Fibroblast of lung (primary cell): ENCODE measurements at regions not wholly inside any gene's neighbourhood (a gene's known extent, or its start where the extent isn't known, plus 50 kb on each side); places are given as distances from the start of the nearest gene placed in this dataset.
A peak's percentile ranks its signal among the peaks of the same experiment; 100 is the strongest.

Source experiments
- DNase-seq, 2 donors: peaks; one replicate each; pipeline versions ENCODE4 v3.0.0 to v3.0.0-alpha.2; 2010; ENCODE audit warnings: low read depth in 2 of 2
- H2AFZ ChIP-seq: 2 replicates; pipeline ENCODE4 v1.5.1; 2012; ENCODE audit warnings: low read length, control low read depth, inconsistent platforms
- H3K27ac ChIP-seq: 2 replicates; pipeline ENCODE4 v1.5.1; 2011; ENCODE audit warnings: low read length, control low read depth; ENCODE audit not compliant: insufficient read depth
- H3K27me3 ChIP-seq: 2 replicates; pipeline ENCODE4 v1.5.1; 2011; ENCODE audit warnings: mild to moderate bottlenecking, low read length; ENCODE audit not compliant: control insufficient read depth, insufficient read depth
- H3K36me3 ChIP-seq: 2 replicates; pipeline ENCODE4 v1.5.1; 2011; ENCODE audit warnings: low read length; ENCODE audit not compliant: control insufficient read depth, insufficient read depth
- H3K4me1 ChIP-seq: 2 replicates; pipeline ENCODE4 v1.5.1; 2011; ENCODE audit warnings: low read length; ENCODE audit not compliant: control insufficient read depth, insufficient read depth; ENCODE audit errors: extremely low read depth
- H3K4me2 ChIP-seq: 2 replicates; pipeline ENCODE4 v1.5.1; 2011; ENCODE audit warnings: low read length, control low read depth; ENCODE audit not compliant: insufficient read depth; ENCODE audit errors: extremely low read depth
- H3K4me3 ChIP-seq, 4 experiments: fragments of 200-600 bp in 1 of 4; sonication (generic) in 1 of 4; replicated peaks in 1 of 4; 2 replicates each; pipeline ENCODE4 v1.5.1; 2011 to 2016; ENCODE audit warnings: low read length in 4 of 4, low read depth in 3 of 4, mild to moderate bottlenecking in 3 of 4, control low read depth in 2 of 4, inconsistent platforms in 1 of 4, mixed read lengths in 1 of 4; ENCODE audit not compliant: insufficient read depth in 1 of 4; ENCODE audit errors: control extremely low read depth in 1 of 4
- H3K79me2 ChIP-seq: 2 replicates; pipeline ENCODE4 v1.5.1; 2012; ENCODE audit warnings: mild to moderate bottlenecking, low read length, inconsistent platforms; ENCODE audit not compliant: control insufficient read depth, insufficient read depth
- H3K9ac ChIP-seq: 2 replicates; pipeline ENCODE4 v1.5.1; 2011; ENCODE audit warnings: mild to moderate bottlenecking, low read length, control low read depth; ENCODE audit not compliant: insufficient read depth
- H3K9me3 ChIP-seq: 2 replicates; pipeline ENCODE4 v1.5.1; 2012; ENCODE audit warnings: low read depth, low read length; ENCODE audit not compliant: control insufficient read depth, insufficient read depth
- H4K20me1 ChIP-seq: 2 replicates; pipeline ENCODE4 v1.5.1; 2011; ENCODE audit warnings: low read length; ENCODE audit not compliant: control insufficient read depth, insufficient read depth; ENCODE audit errors: extremely low read depth
- EZH2 ChIP-seq: IDR thresholded peaks from 2 replicates; pipeline ENCODE4 v1.5.1; 2012; ENCODE audit warnings: low read length, control low read depth, mild to moderate bottlenecking; ENCODE audit errors: missing control alignments
- TF ChIP-seq, protein P1 (sequence below), 2 donors: IDR thresholded peaks in 1 of 2; conservative IDR thresholded peaks in 1 of 2; 1 replicate in 1 of 2; 2 replicates in 1 of 2; pipeline ENCODE4 v1.5.1; 2011 to 2012; ENCODE audit warnings: low read length in 2 of 2, control low read depth in 1 of 2, inconsistent platforms in 1 of 2, low read depth in 1 of 2, mild to moderate bottlenecking in 1 of 2

- Histone ChIP-seq H3K36me3 (no peaks in the 10 kb centered on the region), H2AFZ (peak overlapping the region; percentile 64), H3K4me1 (peaks cover 22% of the 10 kb centered on the region), H3K27me3 (no peaks in the 10 kb centered on the region), H3K4me2 (peak overlapping the region; percentile 87), H3K79me2 (no peaks in the 10 kb centered on the region), H4K20me1 (no peaks in the 10 kb centered on the region), H3K27ac (peak overlapping the region; percentile 73), H3K9ac (peak overlapping the region; percentile 4), H3K4me3 (peak overlapping the region in 1 of 4 experiments; percentile 2), H3K9me3 (no peaks in the 10 kb centered on the region)
- peak in 1 of 2 donors; percentile 51 for DNase-seq
- TF ChIP-seq, protein P1, sequence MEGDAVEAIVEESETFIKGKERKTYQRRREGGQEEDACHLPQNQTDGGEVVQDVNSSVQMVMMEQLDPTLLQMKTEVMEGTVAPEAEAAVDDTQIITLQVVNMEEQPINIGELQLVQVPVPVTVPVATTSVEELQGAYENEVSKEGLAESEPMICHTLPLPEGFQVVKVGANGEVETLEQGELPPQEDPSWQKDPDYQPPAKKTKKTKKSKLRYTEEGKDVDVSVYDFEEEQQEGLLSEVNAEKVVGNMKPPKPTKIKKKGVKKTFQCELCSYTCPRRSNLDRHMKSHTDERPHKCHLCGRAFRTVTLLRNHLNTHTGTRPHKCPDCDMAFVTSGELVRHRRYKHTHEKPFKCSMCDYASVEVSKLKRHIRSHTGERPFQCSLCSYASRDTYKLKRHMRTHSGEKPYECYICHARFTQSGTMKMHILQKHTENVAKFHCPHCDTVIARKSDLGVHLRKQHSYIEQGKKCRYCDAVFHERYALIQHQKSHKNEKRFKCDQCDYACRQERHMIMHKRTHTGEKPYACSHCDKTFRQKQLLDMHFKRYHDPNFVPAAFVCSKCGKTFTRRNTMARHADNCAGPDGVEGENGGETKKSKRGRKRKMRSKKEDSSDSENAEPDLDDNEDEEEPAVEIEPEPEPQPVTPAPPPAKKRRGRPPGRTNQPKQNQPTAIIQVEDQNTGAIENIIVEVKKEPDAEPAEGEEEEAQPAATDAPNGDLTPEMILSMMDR (conservative IDR thresholded peaks at IDR 0.05 in 1 of 2, IDR thresholded peaks at IDR 0.05 in 1 of 2; ENCODE audit: low read depth in 1 of 2, low read length in 2 of 2): no peak
- no peak for TF ChIP-seq EZH2
These were observed 143.9 kb upstream of the ZNF217 start for GRCh38 chr20:53737396-53738038.

GRCh38 chr20:53736757-53737395, 143.2 kb upstream of the ZNF217 start:
- no peak overlapping the region for H3K4me3 ChIP-seq
- H3K79me2 ChIP-seq: no peaks in the 10 kb centered on the region
- peak in 1 of 2 donors; percentile 67 for DNase-seq
- H3K4me1 ChIP-seq: peaks cover 22% of the 10 kb centered on the region
- no peaks in the 10 kb centered on the region for H3K27me3 ChIP-seq
- H4K20me1 ChIP-seq: no peaks in the 10 kb centered on the region
- H3K4me2 ChIP-seq: no peak overlapping the region
- no peak overlapping the region for H3K9ac ChIP-seq
- H3K9me3 ChIP-seq: no peaks in the 10 kb centered on the region
- H3K27ac ChIP-seq: peak overlapping the region; percentile 3
- H3K36me3 ChIP-seq: no peaks in the 10 kb centered on the region
- no peak for TF ChIP-seq EZH2
- TF ChIP-seq, protein P1 (conservative IDR thresholded peaks at IDR 0.05 in 1 of 2, IDR thresholded peaks at IDR 0.05 in 1 of 2; ENCODE audit: low read depth in 1 of 2, low read length in 2 of 2): no peak
- peak overlapping the region; percentile 0 for H2AFZ ChIP-seq

DNA sequence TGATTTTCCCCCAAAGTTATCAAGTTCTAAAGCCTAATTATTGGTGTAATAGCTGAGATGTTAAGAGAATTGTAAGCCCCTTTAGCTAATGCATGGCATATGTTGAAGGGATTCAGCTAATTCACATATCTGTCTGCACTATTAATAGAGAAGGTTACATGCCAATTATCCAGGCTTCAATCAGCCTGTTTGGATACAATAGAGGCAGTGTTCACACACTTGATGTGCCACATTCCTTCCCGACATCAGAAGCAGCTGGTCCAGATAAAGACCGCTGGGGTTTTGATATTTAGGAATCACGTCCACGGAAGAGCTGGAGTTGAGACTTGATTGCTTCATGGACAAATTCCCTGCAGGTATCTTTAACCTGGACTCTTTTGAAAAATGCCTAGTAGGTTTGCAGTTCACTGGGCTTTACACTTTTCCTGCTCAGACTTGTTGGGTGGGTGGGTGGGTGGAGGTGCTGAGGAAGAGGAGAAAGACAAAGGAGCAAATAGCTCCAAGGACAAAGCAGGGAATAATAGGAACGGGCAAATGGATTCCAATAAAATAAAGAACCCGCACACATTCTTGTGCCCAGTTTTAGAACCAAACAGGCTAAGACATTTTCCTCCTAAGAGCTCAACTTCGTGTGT, 142.6 kb upstream of the ZNF217 start:
- Histone ChIP-seq H3K9me3 (no peaks in the 10 kb centered on the region), H3K36me3 (no peaks in the 10 kb centered on the region), H3K4me1 (peaks cover 22% of the 10 kb centered on the region), H3K4me2 (no peak overlapping the region), H4K20me1 (no peaks in the 10 kb centered on the region), H3K9ac (no peak overlapping the region), H3K27me3 (no peaks in the 10 kb centered on the region), H3K4me3 (no peak overlapping the region), H2AFZ (no peak overlapping the region), H3K27ac (no peak overlapping the region), H3K79me2 (no peaks in the 10 kb centered on the region)
- TF ChIP-seq, protein P1 (conservative IDR thresholded peaks at IDR 0.05 in 1 of 2, IDR thresholded peaks at IDR 0.05 in 1 of 2; ENCODE audit: low read depth in 1 of 2, low read length in 2 of 2): no peak
- TF ChIP-seq EZH2: no peak
- DNase-seq: peak in 1 of 2 donors; percentile 67
